ENCODE measurements at regions not wholly inside any gene's neighbourhood (a gene's known extent, or its start where the extent isn't known, plus 50 kb on each side); places are given as distances from the start of the nearest gene placed in this dataset.
A peak's percentile ranks its signal among the peaks of the same experiment; 100 is the strongest.

DNA sequence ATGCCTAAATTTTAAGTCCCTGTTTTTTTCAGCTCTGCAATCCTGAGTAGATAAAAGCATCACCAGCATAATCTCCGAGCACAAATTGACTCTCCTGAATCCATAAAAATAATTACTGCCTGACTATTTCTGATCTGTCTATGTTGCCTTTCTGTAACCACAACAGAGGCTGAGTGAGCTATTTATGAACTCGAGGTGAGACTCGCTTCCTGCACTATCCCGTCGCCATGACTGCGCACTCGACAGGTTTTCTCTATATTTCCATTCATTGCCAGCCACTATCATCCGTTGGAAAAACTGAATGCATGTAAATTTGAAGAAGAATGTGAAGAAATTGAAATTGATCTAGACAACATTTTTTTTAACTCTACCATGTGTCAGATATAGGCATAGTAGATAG, 897.2 kb downstream of the ADGRL2 start:
- peak; percentile 36 for DNase-seq (ENCODE audit: low read depth)

DNA sequence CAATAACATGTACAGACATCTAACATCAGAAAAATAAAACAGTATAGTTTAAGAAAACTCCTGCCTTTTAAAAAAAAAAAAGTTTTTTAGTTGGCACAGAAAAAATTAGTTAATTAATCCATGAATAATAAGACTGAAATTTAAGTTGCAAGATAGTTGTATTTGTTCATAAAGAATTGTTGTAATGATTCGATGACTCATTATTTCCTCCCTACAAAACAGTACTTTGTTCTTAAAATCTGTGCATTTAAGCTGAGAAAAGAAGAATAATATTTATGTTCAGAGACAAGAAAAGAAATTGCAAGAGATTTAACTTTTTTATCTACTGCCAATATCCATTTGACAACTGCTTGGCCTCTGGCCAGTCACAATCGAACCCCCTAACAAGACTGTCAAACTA, 894.7 kb downstream of the ADGRL2 start:
- DNase-seq (ENCODE audit: low read depth) = no peak

GRCh38 chr1:82690411-82690810, 889.7 kb downstream of the ADGRL2 start:
- DNase-seq (ENCODE audit: low read depth) = no peak

- DNase-seq (ENCODE audit: low read depth) = no peak
Measured at GRCh38 chr1:82689217-82689616, 888.5 kb downstream of the ADGRL2 start.

DNA sequence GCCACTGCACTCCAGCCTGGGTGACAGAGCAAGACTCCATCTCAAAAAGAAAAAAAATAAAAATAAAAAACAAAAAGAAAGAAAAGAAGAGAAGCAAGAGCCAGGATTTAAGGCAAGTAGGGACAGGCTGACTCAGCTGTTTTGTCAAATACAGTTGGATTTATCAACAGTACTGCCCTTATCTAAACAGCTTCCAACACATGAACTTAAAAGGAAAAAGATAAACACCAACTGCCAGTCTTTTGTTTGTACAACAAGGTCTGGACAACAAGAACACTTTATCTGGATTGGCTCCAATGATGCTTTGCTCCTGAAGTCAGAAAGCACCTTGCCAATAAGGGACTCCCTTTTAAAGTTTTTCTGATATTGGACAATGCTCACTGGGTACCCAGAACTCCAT, 886.0 kb downstream of the ADGRL2 start:
- no peak for DNase-seq (ENCODE audit: low read depth)

DNA sequence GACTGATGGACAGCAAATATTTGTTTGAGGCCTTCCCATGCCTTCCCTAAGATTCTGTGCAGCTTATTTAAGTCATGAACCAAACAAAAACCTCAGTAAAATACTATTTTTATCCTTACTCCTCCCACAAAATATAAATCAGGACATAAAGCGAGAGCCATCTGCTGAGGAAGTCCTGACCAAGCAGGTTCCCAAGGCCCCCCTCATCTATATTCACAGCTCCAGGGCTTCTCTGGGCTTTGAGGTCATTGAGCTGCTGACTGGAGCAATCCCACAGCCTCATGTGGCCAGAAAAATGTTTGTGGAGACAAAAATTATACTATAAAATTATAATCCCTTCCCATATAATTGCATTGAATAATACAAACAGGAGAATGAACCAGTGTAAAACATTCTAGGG, 846.2 kb downstream of the ADGRL2 start:
- no peak for DNase-seq (ENCODE audit: low read depth)

DNA sequence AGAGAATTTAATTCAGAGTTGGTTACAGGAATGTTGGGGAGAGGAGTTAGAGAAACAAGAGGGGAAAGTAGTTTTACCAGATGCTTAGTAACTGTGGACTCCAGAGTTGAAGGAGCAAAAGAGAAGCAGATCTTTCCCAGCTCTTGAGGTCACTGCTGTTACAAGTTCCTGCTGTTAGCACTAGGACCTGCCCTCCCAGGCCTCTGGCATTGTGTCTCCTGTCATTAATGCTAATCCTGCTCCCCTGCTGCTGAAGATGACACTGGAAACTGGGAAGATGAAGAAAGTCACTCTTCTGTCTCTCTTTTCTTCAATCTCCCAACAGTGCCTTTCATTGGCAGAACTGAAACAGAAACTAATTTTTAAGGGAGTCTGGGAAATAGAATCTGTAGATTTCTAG, 845.6 kb downstream of the ADGRL2 start:
- DNase-seq (ENCODE audit: low read depth) = no peak

DNA sequence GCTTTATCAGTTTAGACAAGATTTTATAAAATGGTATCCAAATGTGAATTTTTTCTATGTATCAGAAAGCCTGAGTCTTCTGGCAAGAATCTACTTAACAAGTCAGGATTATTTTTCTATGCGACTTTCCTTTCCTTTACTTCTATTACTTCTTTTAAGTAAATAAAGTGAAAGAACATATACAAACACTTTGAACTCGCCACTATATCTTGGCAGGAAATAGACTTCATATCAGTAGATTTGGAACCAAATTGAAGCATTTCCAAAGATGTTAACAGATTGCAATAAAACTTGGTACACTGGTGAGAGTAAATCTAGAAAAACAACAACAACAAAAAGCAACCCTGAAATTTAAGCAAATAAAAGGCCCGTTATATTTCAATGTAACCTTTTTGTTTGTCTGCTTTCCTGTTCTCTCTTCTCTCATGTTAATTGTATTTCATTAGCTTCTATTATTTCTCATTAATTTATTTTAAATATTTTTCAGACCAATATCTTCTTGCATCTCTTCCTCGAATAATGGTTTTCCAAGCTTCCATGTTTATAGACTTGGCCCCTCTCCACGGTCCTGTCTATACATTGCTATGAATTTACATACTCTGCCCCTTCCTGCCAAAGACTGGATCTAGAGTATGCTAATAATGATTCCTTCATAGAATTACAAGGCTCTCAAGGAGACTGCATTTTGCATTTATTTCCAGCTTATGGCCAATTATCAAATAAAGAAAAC, 843.6 kb downstream of the ADGRL2 start:
- DNase-seq (ENCODE audit: low read depth) = no peak

DNA sequence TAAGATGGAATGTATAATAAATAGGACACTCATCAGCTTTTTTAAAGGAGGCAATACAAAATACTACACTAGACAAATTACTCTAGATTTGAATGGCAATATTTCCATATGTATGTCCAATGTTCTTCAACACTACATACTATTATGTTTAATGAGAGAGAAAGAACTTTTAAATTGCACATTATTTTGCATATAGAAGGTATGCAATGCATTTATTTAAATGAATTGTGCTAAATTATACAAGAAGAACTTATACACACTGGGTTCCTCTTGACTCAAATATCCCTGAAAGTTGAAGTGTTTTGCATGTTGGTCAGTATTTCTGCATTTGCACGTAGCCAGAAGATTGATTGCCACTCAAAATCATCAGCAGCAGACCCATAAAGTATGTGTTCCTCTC, 839.6 kb downstream of the ADGRL2 start:
- no peak for DNase-seq (ENCODE audit: low read depth)

DNA sequence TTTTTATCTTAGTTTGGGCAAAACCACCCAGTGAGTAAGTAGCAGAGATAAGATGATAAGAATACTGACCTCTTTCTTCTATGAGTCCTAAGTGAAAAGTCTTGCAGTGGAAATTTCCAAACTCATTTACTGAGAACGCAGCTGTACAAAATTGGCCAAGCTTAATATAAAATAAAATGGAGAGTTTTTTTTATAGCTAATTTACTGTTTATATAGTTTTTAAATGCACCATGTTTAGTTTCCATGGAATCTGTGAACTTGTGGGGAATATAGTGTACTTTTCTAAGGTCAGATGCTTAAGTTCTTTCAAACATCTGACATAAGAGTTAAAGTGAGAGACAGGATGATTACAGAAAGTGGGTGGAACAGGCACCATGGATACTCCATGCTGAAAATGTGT, 833.5 kb downstream of the ADGRL2 start:
- DNase-seq (ENCODE audit: low read depth) = peak; percentile 34

GRCh38 chr1:82632155-82632554, 831.4 kb downstream of the ADGRL2 start:
- peak; percentile 56 for DNase-seq (ENCODE audit: low read depth)

DNA sequence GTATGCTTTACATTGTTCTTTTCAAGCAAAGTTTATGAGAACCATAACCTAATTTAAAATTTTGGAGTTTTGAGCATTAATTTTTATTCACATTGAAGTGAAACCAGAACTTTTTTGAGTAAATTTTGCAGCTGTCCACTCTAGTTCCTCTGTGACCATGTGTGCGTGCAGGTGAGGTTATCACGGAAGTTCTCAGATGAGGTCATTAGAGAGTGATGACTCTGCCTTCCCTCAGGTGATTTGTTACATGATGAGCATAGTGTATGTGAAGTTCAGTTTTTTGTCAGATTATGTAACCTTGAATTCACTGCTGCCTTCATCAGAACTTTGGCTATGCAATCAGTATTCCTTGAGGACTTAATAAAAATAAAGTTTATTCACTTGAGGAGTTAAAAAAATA, 828.2 kb downstream of the ADGRL2 start:
- DNase-seq (ENCODE audit: low read depth) = no peak

GRCh38 chr1:82625537-82625936, 824.8 kb downstream of the ADGRL2 start:
- DNase-seq (ENCODE audit: low read depth) = no peak

GRCh38 chr1:82621076-82621475, 820.3 kb downstream of the ADGRL2 start:
- DNase-seq (ENCODE audit: low read depth) = no peak

GRCh38 chr1:82614090-82614489, 813.4 kb downstream of the ADGRL2 start:
- DNase-seq (ENCODE audit: low read depth) = no peak

GRCh38 chr1:82612986-82613385, 812.3 kb downstream of the ADGRL2 start:
- DNase-seq (ENCODE audit: low read depth) = no peak

GRCh38 chr1:82606546-82606945, 805.8 kb downstream of the ADGRL2 start:
- DNase-seq (ENCODE audit: low read depth) = no peak

DNA sequence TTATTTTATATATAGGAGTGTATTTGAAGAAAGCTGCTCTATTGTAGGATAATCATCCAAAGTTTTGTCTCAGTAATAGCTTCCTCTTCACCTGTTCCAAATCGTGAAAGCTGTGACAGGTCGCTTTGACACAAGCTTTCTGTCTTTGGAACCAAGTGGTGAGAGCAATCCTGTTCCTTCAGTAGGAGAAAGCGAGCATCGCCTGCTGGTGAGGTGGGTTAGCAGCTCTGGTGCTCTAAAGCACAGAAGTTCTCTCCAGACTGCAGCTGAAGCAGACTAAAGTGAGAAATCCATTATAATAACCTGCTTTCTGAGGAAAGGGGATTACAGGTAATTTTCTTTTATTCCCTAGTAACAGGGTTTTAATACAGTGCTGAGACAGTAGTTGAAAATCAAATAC, 803.8 kb downstream of the ADGRL2 start:
- DNase-seq (ENCODE audit: low read depth) = peak; percentile 16

GRCh38 chr1:82600314-82600713, 799.6 kb downstream of the ADGRL2 start:
- DNase-seq (ENCODE audit: low read depth) = no peak

DNA sequence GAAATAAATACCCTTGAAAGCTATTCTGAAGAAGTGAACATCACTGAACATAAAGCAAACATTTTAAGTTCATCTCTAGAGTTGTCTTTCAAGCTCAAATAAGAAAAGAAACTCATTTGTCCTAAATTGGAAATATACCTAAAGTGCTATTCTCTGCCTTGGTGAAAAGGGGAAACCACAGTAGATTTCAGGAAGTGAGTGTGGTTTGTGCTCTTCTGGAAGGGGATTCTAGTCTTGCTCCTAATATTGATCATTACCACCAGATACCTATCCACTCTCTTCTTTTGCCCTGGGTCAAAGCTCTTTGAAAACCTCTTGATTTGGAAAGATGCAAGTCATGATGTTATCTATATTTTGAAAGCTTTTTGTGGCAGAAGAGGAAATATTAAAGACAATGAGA, 798.1 kb downstream of the ADGRL2 start:
- DNase-seq (ENCODE audit: low read depth) = no peak

DNA sequence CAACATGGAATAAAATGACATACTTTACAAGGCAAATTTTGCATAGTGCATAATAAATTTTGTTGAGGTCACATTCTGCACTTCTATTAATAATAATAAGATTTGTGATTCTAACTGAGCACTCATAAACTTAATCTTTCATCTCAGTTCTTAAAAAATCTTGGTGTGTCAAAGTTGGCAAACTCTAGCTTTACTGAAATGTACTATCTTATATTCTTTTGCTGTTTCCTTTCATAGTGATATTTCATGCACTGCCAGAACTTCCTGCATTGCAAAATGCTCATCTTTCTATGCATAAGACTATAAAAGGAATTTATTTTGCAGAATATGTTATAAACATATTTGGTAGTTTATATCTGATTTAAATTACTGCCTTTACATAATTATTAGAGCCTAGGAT, 797.6 kb downstream of the ADGRL2 start:
- no peak for DNase-seq (ENCODE audit: low read depth)

GRCh38 chr1:82597649-82598048, 796.9 kb downstream of the ADGRL2 start:
- no peak for DNase-seq (ENCODE audit: low read depth)

GRCh38 chr1:82597141-82597540, 796.4 kb downstream of the ADGRL2 start:
- DNase-seq (ENCODE audit: low read depth) = no peak

GRCh38 chr1:82593561-82593960, 792.8 kb downstream of the ADGRL2 start:
- no peak for DNase-seq (ENCODE audit: low read depth)
